ENCODE measurements at regions not wholly inside any gene's neighbourhood (a gene's known extent, or its start where the extent isn't known, plus 50 kb on each side); places are given as distances from the start of the nearest gene placed in this dataset.

GRCh38 chr10:7042000-7042399 lies 368.8 kb downstream of the SFMBT2 start:
- TF ChIP-seq CTCF (conservative IDR thresholded peaks at IDR 0.05; ENCODE audit: low read length) (no peak), EZH2phosphoT487 (IDR thresholded peaks at IDR 0.05; ENCODE audit: borderline replicate concordance) (no peak)

Data from Loucy (cell line).